Inferior parietal cortex (tissue), 1 donor: ENCODE measurements at regions not wholly inside any gene's neighbourhood (a gene's known extent, or its start where the extent isn't known, plus 50 kb on each side); places are given as distances from the start of the nearest gene placed in this dataset.

Source experiments
- DNase-seq: peaks from one replicate; pipeline ENCODE4 v3.0.0-alpha.2; 2016; ENCODE audit errors: extremely low spot score

DNA sequence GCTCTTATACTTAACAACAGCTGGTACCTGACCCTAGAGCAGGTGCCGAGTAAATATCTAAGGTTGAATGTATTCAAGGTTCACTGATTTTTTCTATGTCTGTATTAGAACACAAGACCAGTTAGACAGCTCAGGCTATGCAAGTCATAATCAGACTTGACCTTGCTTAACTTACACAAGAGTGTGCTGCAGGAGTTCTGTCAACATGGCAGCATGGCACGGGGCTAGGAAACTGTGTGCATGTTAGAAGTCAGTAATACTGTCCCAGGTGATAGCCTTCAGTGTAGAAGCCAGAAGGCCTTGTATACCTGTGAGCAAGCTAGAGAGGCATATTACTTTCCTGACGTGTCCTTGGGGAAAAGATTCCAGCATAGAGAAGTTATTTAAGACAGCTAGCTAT lies 253.1 kb downstream of the FAT3 start:
- no peak for DNase-seq

DNA sequence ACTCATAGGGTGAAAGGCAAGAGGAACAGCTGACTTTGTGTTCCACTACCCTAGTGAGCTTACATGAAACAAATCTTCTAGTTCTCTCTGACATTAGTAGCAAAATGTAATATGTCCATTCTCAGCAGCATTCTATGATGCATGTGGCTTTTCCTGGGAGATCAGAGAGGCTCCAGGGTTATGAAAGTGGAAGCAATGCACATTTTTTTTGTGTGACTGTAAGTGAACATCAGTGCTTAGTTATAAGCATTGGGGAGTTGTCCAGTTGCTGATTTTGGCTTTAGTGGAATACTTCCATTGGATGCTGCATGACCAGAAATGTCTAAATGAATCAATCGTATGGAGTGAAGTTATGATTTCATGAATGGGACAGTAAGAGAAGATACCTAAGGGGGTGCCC lies 255.9 kb downstream of the FAT3 start:
- DNase-seq: no peak

DNA sequence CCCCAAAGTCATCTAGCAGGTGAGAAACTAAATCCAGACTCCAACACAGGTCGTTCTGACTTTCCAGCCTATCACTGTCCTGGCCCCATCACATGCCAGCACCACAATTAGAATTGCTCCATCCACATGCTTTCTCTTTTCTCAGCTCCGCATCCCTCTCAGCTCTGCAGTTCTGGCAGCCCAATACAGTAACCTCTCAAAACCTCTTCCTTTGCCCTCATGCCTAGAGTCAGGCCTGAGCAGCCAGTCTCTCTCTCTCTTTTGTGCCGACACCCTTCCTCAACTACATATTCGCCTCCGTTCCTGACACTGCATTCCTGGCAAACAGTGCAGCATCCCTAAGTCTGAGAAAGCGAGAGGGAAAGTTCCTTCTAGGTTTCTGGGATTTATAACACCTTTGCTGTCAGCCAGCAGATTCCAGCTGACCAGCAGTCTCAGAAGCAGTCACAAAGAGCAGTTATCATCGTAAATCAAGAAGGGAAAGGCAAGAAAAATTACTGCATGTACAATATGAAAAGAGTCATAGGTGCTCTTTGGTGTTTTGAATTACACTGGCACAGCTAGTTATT lies 258.0 kb downstream of the FAT3 start:
- no peak for DNase-seq

DNA sequence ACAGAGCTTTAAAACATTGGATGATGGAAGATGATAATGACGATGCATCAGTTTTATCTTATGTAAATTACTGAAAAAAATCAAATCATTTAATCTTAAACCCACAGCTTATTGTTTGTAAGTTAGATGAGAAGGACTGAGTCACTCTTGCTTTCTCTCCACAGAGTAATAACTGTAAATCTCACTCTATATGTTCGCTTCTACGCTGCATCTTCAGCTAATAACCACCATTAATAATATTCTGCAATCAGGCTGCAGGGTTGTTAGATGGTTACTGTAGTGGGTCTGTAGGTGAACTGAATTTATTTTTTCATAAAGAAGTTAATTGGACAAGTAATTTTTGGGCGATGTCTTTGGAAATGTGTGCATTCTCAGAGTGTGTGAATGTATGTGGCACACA lies 260.0 kb downstream of the FAT3 start:
- DNase-seq: no peak

DNA sequence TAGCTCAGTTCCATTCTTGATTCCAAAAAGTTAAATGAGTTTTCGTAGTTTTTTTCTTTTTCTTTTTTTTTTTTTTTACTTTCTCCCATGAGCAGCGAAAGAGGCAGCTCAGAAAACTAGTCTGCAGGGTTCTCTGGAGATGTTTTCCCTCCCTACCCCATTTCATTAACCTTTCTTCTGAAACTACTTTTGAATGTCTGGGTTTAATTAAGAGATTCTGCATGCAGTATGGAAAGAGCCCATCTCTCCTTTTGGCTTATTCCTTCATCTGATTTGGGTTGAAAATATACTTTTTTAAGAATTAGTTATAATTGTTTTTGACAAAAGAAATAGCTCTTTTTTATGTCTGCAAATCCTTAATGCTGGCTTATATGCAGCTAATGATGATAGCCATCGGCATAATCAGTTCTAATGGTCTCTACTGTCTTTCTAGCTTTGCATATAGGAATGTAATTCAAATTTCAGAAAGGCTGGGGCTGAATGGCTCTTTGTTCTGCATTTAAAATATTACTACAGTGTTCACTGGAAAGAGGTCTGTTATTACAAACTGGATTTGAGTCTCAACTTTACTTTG lies 265.3 kb downstream of the FAT3 start:
- no peak for DNase-seq

DNA sequence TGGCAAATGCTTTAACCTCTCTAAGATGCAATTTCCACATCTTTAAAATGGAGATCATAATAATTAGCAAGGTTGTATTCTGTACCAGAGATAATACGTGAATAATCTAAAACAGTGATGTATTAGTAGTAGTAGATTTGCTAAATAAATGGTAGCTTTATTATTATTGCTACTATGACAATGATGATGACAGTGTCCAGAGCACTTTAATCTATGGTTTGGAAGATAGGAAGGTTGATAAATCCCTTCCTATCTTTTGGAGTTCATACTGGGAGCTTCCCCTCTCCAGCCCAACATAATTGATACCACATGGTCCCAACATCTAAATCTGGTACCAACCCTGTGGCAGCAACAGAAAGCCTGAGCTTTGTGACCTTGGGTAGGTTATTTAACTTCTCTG lies 267.8 kb downstream of the FAT3 start:
- DNase-seq: no peak

DNA sequence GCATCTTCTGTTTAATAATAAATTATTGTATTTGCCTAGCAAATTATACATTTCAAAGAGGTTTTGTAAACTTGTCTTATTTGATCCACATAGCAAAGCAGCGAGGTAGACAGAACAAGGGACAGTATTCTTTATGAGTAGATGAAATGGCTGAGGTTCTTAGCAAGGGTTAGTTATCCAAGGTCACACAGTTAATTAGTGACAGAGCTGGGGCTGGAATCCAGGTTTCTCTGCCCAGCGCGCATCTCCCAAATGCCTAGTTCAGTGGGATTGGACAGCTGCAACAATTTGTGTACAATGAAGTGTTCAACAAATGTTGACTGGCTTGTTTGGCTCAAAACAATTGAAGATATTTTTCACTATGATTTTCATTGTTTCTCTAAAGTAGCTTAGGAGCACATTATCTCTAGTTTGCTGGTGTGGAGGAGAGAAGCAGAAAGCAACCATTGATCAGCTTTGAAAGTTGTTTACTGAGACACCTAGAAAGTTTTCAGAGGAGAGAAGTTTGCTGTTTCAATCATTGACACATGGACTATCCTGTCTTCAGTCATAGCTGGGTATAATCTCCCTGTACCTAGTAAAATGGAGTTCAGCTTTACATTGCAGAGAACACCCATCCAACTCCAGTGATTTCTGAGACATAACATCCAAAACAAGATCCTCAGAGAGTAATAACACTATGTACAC lies 270.6 kb downstream of the FAT3 start:
- DNase-seq: no peak

DNA sequence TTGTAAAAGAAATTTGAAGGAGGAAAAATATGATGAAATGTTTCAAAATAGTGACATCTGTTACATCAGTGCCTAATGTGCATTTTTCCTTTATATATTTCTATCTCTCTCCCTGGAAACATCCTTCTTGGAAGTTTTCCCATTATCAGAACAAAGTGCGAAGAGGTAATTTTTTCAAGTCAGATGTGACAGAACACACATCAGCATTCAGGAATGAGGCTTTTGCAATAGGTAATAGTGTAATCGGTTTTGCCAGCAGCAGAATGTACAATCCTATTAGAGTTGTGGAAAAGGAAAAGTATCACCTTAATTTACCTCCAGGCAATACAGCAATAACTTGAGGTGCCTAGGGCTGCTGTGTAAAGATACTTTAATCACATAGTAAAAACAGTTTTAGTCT lies 275.8 kb downstream of the FAT3 start:
- DNase-seq: no peak

DNA sequence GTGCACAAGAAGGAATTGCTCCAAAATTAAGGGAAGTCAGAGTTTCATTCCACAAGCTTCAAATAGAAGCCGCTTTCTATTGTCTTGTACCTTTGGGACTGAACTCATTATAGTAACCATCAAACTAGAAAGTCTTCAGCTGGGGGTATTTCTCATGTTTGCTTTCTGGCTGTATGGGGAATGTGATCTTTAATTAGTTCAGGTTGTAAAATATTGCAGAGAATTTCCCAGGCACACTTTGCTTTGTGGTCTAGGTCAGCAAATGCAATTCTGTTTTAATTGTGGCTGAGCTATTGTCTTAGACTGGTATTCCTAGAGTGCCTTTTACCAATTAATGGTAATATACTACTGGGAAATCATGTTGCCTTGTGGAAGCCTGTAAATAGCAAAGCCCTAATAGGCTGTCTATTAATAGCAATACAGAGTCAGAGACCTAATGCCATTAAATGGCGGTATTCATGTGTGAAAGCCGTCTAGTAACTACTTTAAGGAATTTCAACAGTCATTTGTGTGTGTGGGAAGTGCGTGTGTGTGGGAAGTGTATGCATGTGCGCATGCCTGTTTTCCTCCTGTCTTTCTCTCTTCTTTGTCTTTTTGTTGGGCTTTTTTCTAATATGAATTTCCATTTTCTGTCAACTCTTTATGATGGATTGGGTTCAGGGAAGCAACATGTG lies 276.6 kb downstream of the FAT3 start:
- DNase-seq: no peak

DNA sequence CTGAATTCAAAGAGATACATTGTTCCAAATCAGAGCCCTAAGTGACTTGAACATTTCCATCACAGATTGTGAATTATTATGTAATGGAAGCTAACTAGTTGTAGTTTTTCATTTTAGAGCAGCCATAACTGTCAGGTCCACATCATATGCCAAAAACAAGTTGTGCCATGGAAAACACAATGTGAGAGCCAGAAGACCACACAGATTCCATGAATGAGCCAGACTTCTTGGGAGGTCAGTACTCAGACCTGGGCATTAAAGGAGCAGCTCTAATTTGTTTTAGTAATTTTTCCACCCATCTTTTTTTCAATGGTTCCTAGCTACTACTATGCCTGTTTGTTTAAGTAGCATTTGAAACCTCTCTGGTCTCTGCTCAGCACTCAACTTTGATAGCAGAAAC lies 279.4 kb downstream of the FAT3 start:
- DNase-seq: no peak

DNA sequence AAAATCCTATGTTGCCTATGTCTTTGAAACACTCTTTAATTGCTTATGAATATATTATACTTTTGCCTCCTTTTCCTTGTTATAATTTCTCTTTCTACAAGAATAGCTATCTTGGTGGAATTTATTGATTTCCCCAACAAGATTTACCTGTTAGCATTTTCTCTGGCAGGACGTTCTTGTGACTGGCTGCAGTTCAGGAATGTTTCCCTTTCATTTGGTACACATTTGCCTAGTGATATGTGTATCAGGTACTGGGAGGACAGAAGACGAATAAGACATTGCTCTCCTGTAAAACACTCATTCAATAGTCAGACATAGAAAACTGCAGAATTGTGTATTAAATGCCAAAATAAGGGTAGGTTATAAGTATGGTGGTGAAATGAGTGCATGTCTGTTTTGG lies 279.9 kb downstream of the FAT3 start:
- no peak for DNase-seq

DNA sequence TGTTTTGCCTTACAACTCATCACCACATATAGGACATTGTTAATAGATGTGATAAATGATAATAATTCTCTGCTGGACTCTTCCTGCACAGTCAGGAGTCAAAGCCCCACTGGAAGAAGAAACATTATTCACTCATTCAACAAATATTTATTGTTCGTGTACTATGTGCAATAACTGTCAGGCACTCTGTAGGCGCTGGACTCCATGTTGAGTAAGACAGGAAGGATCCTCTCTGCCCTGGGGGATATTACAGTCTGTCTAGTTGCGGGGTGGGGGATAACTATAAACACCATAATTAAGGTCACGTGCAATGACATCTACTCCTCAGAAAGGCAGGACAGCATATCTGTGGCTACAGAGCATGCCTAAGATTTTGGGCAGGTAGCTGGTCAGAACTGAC lies 281.1 kb downstream of the FAT3 start:
- DNase-seq: no peak

DNA sequence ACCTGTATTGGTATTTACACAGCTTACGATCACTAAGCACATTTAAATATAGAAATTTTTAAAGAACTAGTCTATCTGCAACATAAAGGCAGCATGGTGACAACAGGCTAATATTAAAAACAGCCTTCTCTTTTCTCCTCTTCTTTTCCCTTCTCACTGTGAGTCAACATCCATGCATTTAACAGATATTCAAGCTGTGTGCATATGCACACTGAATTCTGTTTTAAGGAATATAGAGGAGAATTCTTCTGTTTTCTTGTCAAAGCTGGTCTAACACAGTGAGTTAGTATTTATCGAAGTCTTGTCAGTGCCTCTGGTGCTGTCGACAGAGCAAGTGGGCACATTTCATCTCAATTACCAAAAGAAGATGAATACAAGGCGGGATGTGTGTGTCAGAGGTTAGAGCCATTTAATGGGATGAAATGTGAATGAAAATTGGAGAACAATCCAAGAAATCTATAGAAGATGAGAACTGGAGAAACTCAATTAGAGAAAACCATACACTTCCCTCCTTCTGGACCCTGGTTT lies 282.3 kb downstream of the FAT3 start:
- DNase-seq: no peak

DNA sequence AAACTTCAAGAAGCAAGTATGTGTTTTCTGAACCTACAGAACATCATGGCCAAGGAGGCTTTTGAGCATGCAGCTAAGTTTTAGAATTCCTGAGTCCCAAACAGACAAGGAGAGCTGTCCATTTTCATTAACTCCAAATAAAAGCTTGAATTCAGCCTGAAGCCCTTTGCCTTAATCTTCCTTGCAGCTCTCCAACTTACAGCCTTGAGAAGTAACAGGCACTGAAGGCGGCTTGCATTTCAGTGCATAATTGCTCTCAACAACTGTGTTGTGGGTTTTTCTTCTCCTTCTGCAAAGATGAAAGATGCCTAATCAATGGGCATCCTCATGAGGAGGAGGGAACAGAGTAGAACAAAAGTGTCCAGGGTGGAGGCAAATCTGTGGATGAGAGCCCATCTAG lies 286.0 kb downstream of the FAT3 start:
- no peak for DNase-seq

DNA sequence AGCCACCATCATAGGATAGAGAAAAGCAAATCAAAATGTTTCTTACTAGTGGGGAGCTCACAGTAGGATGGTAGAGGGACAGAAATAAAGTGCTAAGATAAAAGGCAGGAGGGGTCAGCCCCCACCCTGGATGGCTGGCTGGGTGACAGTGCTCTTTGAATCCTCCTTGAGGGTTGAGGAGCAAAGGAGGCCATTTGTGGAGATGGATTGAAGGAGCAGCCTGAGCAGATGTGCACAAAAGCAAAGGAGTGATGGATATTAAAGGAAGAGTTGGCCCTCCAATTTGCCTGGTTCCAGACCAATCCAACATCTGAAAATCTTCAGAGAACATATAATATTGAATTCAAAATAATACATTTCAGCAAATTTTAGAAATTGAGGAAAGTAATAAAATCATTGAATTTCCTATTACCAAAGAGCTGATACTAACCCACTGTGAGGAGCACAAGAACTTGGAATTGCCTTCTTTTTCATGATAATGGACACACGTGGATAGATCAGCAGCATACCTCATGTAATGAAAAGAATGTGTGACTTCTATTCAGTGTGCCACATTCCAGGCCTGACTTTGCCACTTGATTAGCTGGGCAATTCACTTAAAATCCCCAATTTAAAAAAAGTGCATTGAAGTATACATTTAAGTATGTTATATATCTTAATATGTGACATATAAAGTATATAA lies 287.0 kb downstream of the FAT3 start:
- no peak for DNase-seq

DNA sequence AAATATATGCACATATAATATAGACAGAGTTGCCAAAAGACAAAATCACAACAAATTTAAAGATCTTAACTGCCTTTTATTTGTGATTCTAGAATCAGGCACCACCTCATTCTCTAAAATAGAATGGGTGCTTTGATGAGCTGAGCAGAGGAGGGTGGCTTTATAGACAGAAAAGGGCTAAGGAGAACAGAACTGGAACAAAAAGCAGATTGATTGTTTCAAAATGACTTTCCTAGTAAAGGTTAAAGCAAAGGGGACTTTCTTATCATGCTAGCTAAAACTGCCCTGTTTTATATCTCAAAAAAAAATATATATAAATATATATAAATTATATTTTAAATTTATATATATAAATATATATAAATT lies 287.6 kb downstream of the FAT3 start:
- no peak for DNase-seq

DNA sequence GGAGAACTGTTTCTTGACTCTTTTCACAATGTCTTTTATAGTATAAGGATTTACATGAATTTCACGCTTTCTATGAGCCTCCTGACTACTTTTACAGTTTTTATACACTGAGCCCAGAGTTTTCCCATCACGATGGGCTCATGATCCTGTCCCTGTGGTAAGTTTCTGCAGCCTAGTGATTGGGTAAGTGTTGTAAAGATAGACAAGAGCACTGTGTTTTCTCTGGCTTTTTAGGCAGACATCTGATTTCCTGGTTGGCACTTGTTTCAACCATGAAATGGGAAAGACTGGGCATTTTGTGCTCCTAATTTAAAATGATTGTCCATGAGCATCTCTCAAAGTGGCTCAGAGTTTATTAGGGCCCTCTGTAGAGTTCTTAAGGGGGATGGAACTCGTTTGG lies 299.0 kb downstream of the FAT3 start:
- no peak for DNase-seq

DNA sequence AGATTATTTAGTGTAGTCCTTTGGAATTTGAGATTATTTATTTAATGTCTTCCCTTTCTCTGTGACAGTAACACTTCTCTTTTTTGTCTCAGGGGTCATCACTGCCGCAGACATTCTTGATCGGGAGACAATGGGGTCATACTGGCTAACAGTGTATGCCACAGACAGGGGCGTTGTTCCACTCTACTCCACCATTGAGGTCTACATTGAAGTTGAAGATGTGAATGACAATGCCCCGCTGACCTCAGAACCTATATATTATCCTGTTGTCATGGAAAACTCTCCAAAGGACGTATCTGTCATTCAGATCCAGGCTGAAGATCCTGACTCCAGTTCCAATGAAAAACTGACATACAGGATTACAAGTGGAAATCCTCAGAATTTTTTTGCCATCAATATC lies 299.9 kb downstream of the FAT3 start:
- no peak for DNase-seq

DNA sequence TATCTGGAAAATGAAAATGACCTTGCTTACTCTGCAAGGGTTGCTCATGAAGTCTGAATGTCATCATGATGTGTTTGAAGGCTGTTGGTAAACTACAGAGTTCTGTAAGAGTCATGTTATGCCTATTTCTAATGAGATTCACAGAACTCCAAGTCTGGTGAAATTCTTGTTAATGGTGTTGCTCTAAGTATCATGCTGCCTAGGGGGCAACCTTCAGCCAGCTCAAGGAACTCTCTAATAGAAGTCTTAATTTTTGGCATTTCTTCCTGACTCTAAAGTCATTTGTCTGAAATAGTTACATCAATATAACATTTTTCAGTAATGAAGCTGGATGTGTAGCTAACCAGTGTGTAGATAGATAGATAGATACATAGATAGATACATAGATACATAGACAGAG lies 302.8 kb downstream of the FAT3 start:
- no peak for DNase-seq

DNA sequence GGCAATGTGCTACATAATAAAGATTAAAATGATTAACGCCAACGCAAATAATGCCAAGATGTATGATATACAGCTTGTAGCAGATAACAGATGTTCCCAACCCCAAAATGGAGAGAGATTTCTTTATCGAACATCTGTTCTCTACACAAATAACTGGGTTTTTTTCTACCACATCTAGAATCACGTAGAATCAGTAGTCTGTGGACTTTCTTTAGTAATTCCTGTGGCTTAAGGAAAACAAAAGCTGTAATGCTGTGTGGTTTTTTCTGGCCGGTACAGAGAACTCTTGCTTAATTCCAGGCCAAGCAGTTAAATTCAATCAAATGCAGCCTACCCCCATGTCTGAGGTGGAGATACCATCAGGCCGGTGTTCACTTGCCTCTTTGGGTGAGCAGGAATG lies 303.4 kb downstream of the FAT3 start:
- DNase-seq: no peak

DNA sequence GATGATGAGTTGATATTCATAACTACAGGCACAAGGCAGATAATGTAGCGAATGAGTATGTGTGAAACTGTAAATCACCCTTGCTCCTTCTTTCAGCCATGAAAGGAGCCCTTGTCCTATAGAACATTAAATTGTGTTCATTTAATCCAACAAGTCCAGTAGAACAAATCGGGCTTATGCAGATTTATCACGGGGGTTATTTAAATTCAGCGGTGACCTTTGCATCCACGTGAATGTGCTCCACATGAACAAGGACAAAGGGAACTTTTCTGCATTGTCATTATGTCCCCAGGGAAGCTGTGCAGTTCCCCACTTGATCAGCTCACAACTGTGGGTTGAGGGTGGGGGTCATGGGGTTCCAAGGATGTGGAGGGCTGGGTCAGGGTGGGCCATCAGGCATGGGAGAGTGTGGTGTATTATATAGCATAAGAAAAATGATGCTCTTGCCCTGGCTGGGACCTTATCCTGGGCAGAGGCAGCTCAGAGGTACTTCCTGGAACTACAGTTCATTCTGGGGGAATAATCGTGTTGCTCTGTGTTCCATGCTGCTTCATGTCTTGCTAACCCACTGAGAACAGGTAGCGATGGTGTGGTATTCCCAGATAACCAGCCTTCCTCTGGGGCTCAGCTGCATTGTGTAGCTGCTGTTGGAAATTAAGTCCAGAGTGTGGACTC lies 306.6 kb downstream of the FAT3 start:
- DNase-seq: no peak
